Tibial nerve (tissue), 4 donors: ENCODE measurements at regions not wholly inside any gene's neighbourhood (a gene's known extent, or its start where the extent isn't known, plus 50 kb on each side); places are given as distances from the start of the nearest gene placed in this dataset.

Source experiments
- EP300 ChIP-seq, 2 donors: sonication (generic); formaldehyde crosslinking; IDR thresholded peaks; one replicate each; pipeline ENCODE4 v1.6.1; 2017; ENCODE audit warnings: antibody characterized with exemption in 2 of 2, mild to moderate bottlenecking in 1 of 2
- POLR2A ChIP-seq, 2 donors: fragments of 450-650 bp; IDR thresholded peaks; one replicate each; pipeline ENCODE4 v1.6.1; 2017; ENCODE audit warnings: antibody characterized with exemption in 2 of 2, mild to moderate bottlenecking in 2 of 2, moderate library complexity in 2 of 2
- TF ChIP-seq, protein P1 (sequence below), 5 experiments: fragments of 200-600 bp in 3 of 5; fragments of 450-650 bp in 2 of 5; sonication (generic) in 3 of 5; IDR thresholded peaks; one replicate each; pipeline ENCODE4 v1.5.1; 2016 to 2019; ENCODE audit warnings: antibody characterized with exemption in 5 of 5, mild to moderate bottlenecking in 3 of 5, moderate library complexity in 2 of 5

DNA sequence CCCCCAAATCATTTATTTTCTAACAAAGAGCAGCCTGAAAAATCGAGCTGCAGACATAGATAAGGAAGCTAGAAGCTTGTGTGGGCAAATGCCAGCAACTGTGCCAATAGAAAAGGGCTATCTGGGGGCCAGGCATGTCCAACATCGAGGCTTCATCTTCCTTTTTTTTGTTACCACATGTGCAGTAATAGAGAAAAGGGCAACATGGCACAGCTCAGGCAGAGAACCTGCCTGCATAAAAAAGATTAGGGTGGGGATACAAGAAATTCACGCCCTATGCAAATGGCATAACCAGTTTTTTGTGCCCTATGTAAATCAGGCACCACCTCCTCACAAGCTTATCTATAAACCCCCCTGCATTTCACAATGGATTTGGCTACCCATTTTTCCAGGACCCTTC is 60.4 kb upstream of the ABCC4 start:
- TF ChIP-seq, protein P1, sequence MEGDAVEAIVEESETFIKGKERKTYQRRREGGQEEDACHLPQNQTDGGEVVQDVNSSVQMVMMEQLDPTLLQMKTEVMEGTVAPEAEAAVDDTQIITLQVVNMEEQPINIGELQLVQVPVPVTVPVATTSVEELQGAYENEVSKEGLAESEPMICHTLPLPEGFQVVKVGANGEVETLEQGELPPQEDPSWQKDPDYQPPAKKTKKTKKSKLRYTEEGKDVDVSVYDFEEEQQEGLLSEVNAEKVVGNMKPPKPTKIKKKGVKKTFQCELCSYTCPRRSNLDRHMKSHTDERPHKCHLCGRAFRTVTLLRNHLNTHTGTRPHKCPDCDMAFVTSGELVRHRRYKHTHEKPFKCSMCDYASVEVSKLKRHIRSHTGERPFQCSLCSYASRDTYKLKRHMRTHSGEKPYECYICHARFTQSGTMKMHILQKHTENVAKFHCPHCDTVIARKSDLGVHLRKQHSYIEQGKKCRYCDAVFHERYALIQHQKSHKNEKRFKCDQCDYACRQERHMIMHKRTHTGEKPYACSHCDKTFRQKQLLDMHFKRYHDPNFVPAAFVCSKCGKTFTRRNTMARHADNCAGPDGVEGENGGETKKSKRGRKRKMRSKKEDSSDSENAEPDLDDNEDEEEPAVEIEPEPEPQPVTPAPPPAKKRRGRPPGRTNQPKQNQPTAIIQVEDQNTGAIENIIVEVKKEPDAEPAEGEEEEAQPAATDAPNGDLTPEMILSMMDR (IDR thresholded peaks at IDR 0.05) = no peak
- TF ChIP-seq POLR2A (IDR thresholded peaks at IDR 0.05) (no peak), EP300 (IDR thresholded peaks at IDR 0.05) (no peak)
